Germinal center (tissue), 1 donor: ENCODE measurements at regions not wholly inside any gene's neighbourhood (a gene's known extent, or its start where the extent isn't known, plus 50 kb on each side); places are given as distances from the start of the nearest gene placed in this dataset.

Source experiments
- DNase-seq: peaks from one replicate; pipeline ENCODE4 v3.0.0; 2012; ENCODE audit warnings: mixed read lengths, low spot score

DNA sequence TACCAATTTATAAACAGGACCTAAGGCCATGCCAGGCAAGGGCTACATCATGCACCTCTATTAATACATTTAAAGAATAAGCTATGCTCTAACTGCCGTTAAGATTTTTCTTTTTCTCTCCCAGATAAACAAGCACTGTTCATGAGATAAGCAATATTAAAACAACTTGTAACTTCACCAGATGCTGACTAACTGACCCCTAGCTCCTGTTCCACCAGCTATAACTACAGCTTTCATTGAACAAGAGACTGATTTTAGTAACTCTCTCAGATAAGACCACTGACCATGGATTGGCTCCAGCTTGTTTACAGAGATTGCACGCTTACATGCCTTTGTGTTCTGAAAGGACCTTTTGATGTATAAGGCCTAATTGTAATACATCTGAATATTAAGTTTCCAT is 540.7 kb upstream of the NECTIN3 start:
- DNase-seq = no peak

DNA sequence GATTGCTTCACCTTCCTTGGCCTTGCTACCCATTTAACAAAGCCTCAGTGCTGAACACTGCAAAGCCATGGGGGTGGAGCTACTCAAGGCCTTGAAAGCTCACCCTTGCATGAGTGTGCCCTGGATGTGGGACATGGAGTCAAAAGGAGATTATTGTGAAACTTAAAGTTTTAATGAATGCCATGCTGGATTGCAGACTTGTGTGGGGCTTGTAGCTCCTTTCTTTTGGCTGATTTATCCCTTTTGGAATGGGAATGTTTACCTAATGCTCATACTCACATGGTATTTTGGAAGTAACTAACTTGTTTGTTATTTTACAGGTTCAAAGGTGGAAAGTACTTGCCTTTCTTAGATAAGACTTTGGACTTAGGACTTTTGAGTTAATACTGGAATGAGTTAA is 538.5 kb upstream of the NECTIN3 start:
- no peak for DNase-seq

DNA sequence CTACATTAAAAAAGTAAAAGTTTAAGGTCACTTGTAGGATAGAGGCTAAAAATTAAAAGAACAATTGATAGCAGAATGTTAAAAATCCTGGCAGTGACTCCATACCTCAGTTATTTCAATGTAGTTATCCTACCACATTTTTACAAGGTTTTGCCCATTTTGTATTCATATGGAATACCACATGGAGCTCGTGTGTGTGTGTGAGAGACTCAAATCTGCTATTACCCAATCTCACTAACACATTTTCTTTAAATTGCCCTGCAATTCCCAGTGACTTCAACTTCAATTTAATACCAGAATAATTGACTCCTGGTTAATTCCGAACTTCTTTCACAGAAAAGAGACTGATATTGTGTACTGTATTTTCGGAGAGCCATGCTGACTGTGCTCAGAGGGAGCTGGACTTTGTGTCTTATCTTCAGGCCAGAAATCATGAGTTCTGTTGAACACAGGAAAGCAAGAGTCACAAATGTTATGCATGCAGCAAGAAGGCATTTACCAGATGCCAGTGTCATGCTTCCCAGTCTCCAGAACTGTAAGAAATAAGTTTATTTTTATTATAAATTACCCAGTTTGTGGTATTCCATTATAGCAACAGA is 529.0 kb upstream of the NECTIN3 start:
- DNase-seq = no peak

DNA sequence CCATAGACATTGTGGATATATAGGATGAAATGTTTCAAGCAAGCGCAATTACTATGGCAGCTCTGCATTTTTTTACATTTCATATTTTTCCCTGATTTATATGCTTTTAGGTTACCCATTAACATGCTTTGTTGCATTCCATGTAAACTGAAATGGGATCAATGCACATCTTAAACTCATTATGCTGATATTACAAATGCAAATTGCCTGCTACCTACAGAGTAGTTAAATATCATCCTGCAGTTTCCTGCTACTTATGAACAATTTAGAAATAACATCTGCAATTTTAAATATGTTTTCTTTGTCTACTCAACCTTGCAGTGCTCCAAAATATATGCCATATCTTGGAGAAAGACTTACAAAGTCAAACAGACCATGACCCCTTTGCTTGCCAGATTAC is 526.9 kb upstream of the NECTIN3 start:
- DNase-seq = no peak

DNA sequence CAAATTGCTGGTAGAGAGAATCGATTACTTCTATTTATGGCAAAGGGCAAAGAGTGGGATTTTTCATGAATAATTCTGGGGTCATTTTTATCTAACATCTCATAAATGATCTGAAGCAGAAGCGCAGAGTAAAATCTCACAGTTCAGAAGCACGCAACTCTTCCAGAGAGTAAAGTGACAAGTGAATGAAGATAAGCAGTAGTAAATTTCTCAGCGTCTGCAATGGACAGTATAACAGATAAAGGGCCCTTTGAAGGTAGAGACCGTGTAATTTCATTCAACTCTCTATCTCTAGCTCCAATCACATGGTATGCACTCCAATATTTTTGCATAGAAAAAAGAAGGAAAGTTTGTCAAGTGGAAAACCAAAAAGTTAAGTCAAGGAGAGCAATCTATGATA is 521.1 kb upstream of the NECTIN3 start:
- DNase-seq = no peak

DNA sequence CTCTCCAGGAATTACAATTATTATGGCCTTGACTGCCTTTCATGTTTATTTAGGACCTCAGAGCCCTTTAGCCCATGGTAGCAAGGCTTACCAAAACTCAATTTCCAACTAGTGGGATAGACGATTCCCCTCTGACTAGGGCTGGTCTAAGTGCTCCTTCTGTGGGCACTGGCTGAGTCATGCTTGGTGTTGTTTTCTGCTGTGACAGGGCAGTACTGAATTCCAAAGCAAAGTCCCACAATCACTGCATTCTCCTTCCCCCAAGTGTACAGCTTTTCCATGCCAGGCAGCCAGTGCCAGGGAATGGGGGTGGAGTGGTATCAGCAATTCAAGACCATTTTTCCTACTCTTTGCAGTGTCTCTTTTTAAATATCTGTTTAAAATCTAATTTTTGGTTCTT is 509.0 kb upstream of the NECTIN3 start:
- DNase-seq = no peak

DNA sequence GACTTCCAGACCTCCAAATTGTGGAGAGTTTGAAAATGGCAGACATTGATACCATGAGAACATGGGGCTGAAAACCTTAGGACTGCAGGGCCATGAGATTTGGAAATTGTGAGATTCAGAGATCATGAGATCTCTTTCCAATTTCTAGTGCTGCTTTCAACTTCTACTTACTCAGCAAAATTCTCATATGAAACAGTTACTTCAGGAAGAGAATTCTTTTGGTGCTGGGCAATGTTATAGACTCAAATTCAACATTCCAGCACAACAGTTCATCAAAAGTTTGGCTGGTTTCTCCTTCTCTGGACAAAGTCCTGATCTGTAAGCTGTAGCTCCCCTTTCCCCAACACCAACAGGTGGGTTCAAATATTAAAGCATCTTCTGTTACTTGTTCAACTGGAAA is 506.9 kb upstream of the NECTIN3 start:
- no peak for DNase-seq

DNA sequence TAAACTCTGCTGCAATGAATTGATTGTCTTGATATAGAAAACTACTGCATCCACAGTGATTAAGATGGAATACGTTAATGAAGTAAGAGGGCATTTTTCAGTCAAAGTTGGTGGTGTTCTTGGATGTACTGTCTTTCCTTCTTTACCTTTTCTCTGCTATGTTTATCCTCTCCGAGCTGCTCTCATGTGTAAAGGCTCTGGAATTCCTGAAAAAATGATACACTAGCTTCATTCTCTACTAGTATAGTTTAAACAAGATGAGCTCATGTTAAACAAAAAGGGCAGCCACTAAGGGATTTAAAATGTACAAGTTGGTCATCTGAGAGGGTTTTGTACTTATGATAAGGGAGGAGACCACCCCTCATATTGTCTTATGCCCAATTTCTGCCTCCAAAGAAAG is 504.6 kb upstream of the NECTIN3 start:
- DNase-seq = no peak

DNA sequence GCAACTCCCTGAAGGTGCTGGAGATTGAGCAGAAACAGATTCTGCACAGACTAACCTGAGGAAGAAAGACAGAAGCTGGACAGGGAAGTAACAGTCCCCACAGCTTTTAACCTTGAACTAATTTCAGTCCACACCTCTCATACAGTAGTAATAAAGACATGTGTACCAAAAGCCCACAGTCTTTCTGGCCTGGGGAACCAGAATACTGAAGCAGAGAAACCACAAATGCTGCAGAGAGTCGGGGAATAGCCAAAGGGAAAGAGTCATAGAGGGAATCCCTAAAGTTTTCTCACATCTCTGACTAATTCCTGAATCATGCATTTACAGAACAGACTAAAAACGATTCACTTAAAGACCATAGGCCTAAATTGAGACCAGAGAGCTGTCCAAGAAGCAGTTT is 503.4 kb upstream of the NECTIN3 start:
- DNase-seq = no peak

DNA sequence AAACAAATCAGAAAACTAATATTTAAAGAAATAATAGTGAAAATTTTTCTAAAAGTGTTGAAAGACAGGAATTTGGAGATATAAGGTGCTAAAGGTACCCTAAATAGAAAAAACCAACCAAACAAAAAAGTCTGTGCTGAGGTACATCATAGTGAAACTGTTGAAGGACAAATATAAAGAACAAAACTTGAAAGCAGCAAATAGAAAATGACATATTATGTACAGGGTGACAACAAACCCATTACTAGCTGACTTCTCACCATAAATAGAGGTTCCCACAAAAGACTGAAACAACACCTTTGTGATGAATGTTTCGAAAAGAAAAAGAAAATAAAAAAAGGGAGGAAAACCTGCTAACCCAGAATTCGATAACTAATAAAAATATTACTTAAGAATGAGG is 502.5 kb upstream of the NECTIN3 start:
- DNase-seq = no peak

DNA sequence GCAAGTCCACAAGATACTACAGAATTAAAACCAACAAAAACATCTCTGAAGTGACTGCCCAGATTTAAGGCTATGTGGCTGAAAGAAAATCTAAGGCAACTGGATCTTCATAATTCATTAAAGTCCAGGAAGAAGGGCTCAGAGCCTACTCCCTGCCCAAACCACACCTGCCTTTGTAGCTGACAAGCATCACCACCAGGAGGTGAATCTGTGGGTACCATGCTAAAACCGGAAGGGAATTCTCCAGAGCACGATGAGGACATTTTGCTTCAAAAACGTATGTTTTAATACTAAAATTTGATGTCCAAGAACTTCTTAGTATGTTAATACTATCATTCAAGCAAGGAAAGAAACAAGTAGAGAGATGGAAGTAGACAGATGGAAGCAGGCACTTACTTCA is 495.9 kb upstream of the NECTIN3 start:
- DNase-seq = no peak

DNA sequence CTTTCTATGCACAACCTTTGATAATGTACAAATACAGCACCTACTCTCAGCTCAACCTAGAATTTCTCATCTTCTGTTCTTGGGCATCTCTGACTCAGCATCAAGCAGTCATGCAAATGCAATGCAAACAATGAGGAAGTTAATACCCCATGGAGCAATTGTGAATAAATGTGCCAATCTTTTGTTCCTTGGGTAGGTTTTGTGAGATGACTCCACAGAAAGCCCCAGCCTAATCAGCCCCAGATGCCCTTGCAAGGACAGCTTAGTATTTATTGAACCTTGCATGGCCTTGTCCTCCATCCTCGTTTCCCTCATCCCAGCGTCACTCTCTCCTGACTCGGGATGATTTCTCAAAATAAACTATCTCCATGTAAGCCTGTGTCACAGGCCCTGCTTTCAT is 494.7 kb upstream of the NECTIN3 start:
- no peak for DNase-seq

DNA sequence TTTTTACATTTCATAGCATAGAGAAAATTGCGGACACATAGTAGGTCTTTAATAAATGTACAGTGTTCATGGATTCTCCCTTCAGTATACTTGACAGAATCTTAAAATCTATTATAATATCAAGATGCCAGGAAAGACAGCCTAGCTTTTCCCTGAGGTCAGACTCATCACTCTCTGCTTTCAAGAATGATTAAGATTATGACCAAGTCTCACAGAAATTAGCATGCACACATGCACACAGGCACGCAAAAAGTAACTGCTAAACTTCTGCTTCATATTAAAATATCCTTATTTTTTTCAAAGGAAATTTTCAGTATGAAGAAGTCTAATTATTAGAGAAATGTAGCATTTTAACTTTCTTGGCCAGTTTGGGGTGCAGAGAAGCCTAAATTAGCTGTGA is 493.8 kb upstream of the NECTIN3 start:
- DNase-seq = no peak

DNA sequence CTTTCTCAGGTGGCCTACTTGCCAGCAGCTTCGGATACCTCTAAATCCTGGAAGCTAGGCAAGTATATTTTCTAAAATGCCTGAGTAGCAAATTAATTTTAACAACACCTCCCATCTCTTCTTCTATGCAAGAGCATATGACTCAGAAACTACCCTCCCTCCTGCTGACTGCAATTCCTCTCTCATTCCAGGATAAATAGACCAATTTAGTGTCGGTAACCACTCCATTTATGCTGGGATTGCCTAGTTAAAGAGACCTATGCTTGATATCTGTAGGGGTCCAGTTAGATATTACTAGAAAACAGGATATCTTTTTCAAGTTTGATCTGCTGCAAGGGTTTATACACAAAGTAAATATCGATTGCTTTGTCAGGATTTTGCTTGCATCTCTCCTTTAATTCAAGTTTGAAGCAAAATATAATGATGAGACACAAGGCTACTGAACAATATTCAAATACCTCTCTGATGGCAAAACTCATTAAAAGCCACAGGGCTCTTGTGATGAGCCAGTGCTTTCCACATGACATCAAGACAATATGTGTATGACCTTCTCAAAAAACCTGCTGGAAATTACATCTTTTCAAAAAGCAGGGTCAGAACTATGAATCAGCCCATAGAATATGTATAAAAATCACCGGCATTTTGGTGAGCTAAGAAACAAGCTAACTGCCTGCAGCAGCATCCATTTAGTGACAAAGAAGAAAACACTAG is 491.6 kb upstream of the NECTIN3 start:
- no peak for DNase-seq

DNA sequence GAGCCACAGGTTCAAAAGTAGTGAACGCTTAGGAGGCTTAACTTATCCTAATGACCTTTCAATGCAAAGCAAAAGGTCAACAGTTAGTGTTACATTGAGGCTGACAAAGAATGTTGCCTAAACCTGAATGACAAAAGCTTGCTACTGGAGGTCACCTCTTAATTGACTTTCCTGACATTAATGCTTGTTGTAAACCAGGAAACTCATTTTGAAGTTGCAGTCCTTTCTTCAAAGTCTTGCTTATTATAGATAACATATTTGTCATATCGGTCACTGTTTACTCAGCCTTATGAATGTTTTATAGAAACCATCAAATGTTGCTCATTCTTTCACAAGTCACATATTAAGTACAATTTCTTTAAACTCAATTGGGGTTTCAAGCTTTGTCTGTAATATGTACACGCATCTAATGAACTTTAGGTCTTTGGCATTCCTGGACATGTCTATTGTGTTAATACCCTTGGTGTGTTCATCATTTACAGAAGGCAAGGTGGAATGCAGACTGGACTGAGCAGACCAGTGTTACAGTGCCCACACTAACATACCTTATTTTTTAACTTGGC is 488.2 kb upstream of the NECTIN3 start:
- no peak for DNase-seq

DNA sequence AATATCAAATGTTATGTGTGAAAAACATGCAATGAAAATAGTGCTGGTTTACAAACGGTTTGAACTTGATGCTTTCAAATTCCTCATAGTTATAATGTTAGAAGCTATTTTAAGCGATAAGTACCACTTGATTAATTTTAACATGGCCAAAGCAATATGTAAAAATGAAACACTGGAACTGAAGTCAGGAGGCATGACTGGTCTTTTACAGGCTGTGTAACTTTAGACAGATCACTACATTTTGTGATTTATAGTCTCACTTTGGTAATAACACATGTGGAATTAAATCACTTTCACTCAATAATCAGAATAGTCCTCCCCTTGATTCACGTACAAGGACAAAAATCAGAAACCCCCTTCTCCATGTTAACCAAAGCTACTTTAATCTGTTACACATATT is 482.7 kb upstream of the NECTIN3 start:
- DNase-seq = no peak

DNA sequence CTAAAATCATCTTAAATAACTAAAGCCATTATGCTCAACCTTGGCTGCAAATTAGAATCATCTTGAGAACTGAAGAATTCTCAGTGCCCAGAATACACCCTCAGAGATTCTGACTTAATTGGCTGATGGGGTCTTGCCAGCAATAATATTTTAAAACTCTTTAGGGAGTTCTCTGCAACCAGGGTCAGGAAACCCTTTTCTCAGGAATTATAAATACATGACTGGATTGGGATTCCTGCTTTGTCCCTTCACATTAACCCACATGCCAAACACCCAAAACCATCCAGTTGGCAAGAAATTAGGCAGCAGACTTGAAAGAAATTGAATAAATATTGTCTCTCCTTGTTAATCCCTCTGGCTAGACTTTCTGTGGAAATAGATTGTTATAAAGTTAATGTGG is 482.3 kb upstream of the NECTIN3 start:
- DNase-seq = no peak

DNA sequence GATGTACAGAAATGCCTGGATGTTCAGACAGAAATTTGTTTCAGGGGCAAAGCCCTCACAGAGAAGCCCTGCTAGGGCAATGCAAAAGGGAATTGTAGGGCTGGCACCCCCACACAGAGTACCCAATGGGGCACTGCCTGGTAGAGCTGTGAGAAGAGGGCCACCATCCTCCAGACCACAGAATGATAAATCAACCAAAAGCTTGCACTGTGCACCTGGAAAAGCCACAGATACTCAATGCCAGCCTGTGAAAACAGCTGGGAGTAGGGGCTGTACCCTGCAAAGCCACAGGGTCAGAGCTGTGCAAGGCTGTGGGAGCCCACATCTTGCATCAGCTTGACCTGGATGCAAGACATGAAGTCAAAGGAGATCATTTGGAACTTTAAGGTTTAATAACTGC is 477.9 kb upstream of the NECTIN3 start:
- no peak for DNase-seq

DNA sequence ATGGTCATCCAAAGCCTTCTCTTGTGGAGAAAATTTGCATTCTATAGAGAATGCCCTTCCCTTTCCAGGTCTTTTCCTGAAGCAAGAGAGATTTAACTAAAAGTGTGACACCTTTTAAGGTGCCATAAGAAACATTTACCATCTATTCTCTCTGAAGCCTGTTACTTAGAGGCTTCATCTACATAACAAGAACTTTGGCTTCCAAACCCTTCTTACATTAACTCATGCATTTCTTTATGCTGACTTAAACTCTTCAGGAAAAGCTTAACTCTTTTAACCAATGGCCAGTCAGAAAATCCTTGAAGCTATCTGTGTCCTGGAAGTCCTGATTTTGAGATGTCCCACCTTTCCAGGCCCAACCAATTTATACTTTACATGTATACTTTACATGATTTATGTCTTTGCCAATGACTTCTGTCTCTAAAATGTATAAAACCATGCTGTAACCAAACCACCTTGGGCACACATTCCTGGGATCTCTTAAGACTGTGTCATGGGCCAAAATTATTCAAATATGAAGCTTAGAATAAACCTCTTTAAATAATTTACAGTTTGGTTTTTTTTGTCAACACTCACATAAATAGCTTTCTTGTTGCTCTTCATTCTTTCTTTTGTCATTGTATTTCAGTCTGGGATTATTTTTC is 472.6 kb upstream of the NECTIN3 start:
- no peak for DNase-seq

DNA sequence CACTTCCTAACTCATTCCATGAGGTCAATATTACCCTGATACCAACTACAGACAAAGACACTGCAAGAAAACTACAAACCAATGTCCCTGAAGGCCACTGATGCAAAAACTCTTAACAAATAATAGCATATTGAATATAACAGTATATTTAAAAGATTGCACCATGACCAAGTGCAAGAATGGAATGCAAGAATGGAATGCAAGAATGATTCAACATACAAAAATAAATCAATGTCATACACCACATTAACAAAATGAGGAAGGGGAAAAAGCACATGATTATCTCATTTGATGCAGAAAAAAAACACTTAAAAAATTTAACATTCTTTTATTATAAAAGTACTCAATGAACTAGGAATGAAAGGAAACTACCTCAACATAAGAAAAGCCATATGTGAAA is 463.1 kb upstream of the NECTIN3 start:
- no peak for DNase-seq

DNA sequence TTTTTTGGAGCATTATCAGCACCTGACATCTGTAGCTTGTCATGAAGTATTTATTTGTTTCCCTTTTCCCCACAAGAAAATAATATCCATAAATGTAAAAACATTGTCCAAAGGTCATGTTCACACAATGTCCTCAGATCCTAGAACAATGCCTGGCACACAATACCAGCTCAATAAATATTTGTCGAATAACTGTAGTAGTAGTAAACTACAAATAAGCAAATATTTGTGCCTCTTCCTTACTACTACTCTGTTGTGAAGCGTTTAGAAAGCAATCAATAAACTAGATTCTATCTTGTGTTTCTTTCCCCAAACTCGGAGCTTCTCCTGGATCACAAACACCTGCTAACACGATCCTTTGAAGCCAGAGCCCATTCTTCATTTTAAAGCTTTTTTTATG is 459.6 kb upstream of the NECTIN3 start:
- DNase-seq = no peak

DNA sequence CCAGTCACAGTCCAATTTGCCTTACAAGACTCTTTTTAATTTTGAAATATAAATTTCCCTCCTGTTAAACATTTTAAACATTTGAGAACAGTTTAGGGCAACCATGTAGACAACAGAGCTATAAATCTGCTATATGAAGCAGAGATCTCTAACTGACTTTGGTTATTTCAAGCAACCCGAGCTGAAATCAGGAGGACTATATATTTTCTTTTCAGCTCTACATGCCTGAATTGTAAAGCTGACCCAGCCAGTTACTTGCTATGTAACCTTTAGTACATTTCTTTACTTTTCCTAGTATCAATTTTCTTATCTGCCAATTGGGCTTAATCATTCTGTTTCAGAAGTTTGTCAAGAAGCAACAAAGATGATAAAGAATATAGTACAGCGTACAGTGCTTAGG is 457.4 kb upstream of the NECTIN3 start:
- no peak for DNase-seq

DNA sequence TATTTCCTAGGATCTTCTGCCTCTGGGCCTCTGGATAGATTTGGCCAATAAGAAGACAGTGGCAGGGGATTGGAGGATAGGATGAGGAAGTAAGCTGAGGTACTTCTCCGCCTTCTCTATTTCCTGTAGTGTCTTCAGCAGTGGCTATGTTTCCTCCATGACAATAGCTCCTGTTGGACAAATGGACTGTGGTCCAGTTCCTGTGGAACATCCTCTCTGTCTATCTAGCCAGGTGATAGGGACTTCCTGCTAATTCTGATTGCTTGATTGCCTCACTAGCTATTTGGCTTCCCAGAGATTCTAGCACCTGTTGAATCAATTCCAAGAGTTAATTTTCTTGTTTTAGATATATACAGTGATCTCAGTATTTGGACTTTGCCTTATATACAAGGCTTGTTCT is 456.2 kb upstream of the NECTIN3 start:
- DNase-seq = no peak
